HepG2 (cell line): ENCODE measurements at regions not wholly inside any gene's neighbourhood (a gene's known extent, or its start where the extent isn't known, plus 50 kb on each side); places are given as distances from the start of the nearest gene placed in this dataset.

Experiments used
- CSRNP2 ChIP-seq: sonication (generic); formaldehyde crosslinking; conservative IDR thresholded peaks from 2 replicates; pipeline ENCODE4 v1.8.0; 2022; ENCODE audit warnings: low read depth, missing genetic modification reagents
- FOXK1 ChIP-seq: sonication (generic); formaldehyde crosslinking; IDR thresholded peaks from 2 replicates; pipeline ENCODE4 v1.4.0; 2020; ENCODE audit warnings: low read depth, missing genetic modification reagents, borderline replicate concordance
- FOXP1 ChIP-seq, 2 experiments: fragments of 450-650 bp in 1 of 2; IDR thresholded peaks; 2 replicates each; pipeline ENCODE4 v1.6.1; 2017 to 2018; ENCODE audit warnings: antibody characterized with exemption in 1 of 2
- HNRNPK ChIP-seq: fragments of 200-400 bp; formaldehyde crosslinking; IDR thresholded peaks from 2 replicates; pipeline ENCODE4 v1.6.1; 2018; ENCODE audit warnings: low read length, low read depth, moderate library complexity, mild to moderate bottlenecking; ENCODE audit not compliant: poor library complexity, severe bottlenecking
- HOMEZ ChIP-seq: IDR thresholded peaks from 2 replicates; pipeline ENCODE4 v1.6.1; 2016; ENCODE audit warnings: low read depth
- IRF1 ChIP-seq: sonication (generic); formaldehyde crosslinking; IDR thresholded peaks from 2 replicates; pipeline ENCODE4 v1.4.0; 2020; ENCODE audit warnings: low read depth, mild to moderate bottlenecking, missing genetic modification reagents
- JUND ChIP-seq: sonication (generic); formaldehyde crosslinking; IDR thresholded peaks from 2 replicates; pipeline ENCODE4 v1.8.0; 2022; ENCODE audit warnings: mild to moderate bottlenecking, missing genetic modification reagents
- NBN ChIP-seq: fragments of 450-650 bp; conservative IDR thresholded peaks from 2 replicates; pipeline ENCODE4 v1.6.1; 2017
- NPAS2 ChIP-seq: sonication (generic); formaldehyde crosslinking; IDR thresholded peaks from 2 replicates; pipeline ENCODE4 v1.8.0; 2022; ENCODE audit warnings: mild to moderate bottlenecking, missing genetic modification reagents, borderline replicate concordance
- PHF8 ChIP-seq: sonication (generic); formaldehyde crosslinking; IDR thresholded peaks from 2 replicates; pipeline ENCODE4 v1.5.0; 2020; ENCODE audit warnings: missing genetic modification reagents
- PPARG ChIP-seq: conservative IDR thresholded peaks from 2 replicates; pipeline ENCODE4 v1.6.1; 2016; ENCODE audit warnings: missing biosample characterization, missing genetic modification reagents
- SIX1 ChIP-seq: sonication (generic); formaldehyde crosslinking; IDR thresholded peaks from 2 replicates; pipeline ENCODE4 v1.4.0; 2020; ENCODE audit warnings: missing genetic modification reagents, borderline replicate concordance
- ZBTB25 ChIP-seq: IDR thresholded peaks from 2 replicates; pipeline ENCODE4 v1.6.1; 2018; ENCODE audit warnings: missing genetic modification reagents
- ZBTB37 ChIP-seq: sonication (generic); formaldehyde crosslinking; IDR thresholded peaks from 2 replicates; pipeline ENCODE4 v1.4.0; 2020; ENCODE audit warnings: mild to moderate bottlenecking, missing genetic modification reagents
- ZMYM2 ChIP-seq: sonication (generic); formaldehyde crosslinking; IDR thresholded peaks from 2 replicates; pipeline ENCODE4 v1.8.0; 2022; ENCODE audit warnings: mild to moderate bottlenecking, missing genetic modification reagents
- ZNF337 ChIP-seq: sonication (generic); formaldehyde crosslinking; IDR thresholded peaks from 2 replicates; pipeline ENCODE4 v1.5.1; 2020; ENCODE audit warnings: missing genetic modification reagents, low read depth, mild to moderate bottlenecking, borderline replicate concordance
- ZNF576 ChIP-seq: sonication (generic); formaldehyde crosslinking; IDR thresholded peaks from 2 replicates; pipeline ENCODE4 v1.4.0; 2020; ENCODE audit warnings: mild to moderate bottlenecking, missing genetic modification reagents
- ZNF720 ChIP-seq: sonication (generic); formaldehyde crosslinking; IDR thresholded peaks from 2 replicates; pipeline ENCODE4 v1.4.0; 2020; ENCODE audit warnings: missing genetic modification reagents
- ZNF816 ChIP-seq: sonication (generic); formaldehyde crosslinking; IDR thresholded peaks from 2 replicates; pipeline ENCODE4 v1.8.0; 2022; ENCODE audit warnings: missing genetic modification reagents, mild to moderate bottlenecking, borderline replicate concordance
- ZSCAN21 ChIP-seq: sonication (generic); formaldehyde crosslinking; IDR thresholded peaks from 2 replicates; pipeline ENCODE4 v1.8.0; 2022; ENCODE audit warnings: mild to moderate bottlenecking, missing genetic modification reagents, moderate library complexity, borderline replicate concordance

- no peak for TF ChIP-seq FOXP1 (IDR thresholded peaks at IDR 0.05)
- TF ChIP-seq FOXP1 (CRISPR knock-in tag; IDR thresholded peaks at IDR 0.05) = no peak
- TF ChIP-seq CSRNP2 (CRISPR knock-in tag) = no peak
- TF ChIP-seq ZNF816 (CRISPR knock-in tag) = no peak
- no peak for TF ChIP-seq ZNF576 (CRISPR knock-in tag)
- TF ChIP-seq FOXK1 (CRISPR knock-in tag) = no peak
- no peak for TF ChIP-seq ZBTB37 (CRISPR knock-in tag)
- TF ChIP-seq IRF1 (CRISPR knock-in tag) = no peak
- TF ChIP-seq PHF8 = no peak
- TF ChIP-seq ZMYM2 (CRISPR knock-in tag) = peak; percentile 64; the same call in 1 of the 2 replicates
- TF ChIP-seq PPARG (CRISPR knock-in tag) = no peak
- TF ChIP-seq NPAS2 (CRISPR knock-in tag) = no peak
- no peak for TF ChIP-seq ZSCAN21 (CRISPR knock-in tag)
- TF ChIP-seq NBN = no peak
- TF ChIP-seq ZBTB25 (CRISPR knock-in tag) = no peak
- 0 out of 2 replicates have a peak, but pooled peaks have one; percentile 26 for TF ChIP-seq HOMEZ
- no peak for TF ChIP-seq HNRNPK
- TF ChIP-seq JUND = no peak
- TF ChIP-seq SIX1 = no peak
- no peak for TF ChIP-seq ZNF337
- TF ChIP-seq ZNF720 = no peak
These were observed 237.7 kb upstream of the AGTR1 start (continued) for GRCh38 chr3:148459931-148460513.
